Fibroblast of peridontal ligament (primary cell): ENCODE measurements at regions not wholly inside any gene's neighbourhood (a gene's known extent, or its start where the extent isn't known, plus 50 kb on each side); places are given as distances from the start of the nearest gene placed in this dataset.
A peak's percentile ranks its signal among the peaks of the same experiment; 100 is the strongest.

ENCODE experiments used
- DNase-seq: peaks from one replicate; pipeline ENCODE4 v3.0.0-alpha.2; 2010; ENCODE audit errors: extremely low read depth

DNA sequence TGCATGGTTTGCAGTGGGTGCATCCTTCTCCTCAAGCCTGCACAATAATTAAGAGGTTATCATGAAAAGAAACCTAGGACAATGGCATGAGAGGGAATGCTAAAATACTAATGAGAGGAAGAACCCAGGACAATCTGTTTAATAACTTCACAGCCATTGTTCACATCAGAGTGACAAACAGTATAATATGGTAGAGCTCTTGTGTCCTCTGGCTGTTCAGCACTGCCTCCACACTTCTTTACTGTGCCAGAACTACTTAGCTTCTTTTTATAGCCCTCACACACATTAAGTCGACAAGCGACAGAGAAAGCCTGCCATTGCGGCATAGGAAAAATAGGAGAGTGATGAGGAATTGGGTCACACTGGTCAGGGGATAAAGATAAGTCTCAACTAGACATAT lies 65.0 kb upstream of the MEIS2 start:
- no peak for DNase-seq

DNA sequence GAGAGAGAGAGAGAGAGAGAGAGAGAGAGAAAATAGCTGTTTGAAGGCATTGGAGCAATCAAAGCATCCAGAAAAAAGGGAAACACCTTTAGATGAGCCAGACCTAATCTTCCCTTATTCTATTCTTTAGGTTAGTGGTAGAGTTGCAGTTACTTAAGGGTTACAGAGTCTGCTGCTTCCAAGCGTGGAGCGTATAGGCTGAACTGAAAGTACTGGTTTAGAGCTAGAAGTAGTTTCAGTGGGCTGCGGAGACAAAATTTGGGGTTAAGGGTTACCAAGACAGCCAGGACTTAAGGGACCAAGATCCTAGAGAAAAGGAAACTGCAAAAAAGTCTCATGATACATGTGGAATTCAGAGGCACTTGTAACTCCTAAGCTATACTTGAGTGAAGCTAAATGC lies 66.1 kb upstream of the MEIS2 start:
- no peak for DNase-seq

DNA sequence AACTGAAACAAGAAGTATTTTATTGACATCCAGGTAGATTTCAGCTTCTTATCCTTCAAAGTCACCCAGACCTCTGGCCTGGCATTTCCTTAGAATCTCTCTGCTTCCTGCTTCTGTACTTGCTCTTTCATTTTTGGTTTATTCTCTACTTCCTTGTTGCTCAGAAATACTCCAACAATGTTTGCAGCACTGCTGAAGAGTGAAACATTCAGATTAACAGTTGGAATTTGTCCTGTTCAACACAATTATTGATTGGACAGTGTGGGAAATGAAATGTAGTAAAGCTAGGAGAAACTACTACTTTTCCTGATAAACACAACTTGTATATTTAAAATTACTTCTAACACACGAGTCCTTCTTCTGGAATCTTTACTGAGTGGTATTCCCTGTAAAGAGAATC lies 81.0 kb upstream of the MEIS2 start:
- DNase-seq, result no peak

DNA sequence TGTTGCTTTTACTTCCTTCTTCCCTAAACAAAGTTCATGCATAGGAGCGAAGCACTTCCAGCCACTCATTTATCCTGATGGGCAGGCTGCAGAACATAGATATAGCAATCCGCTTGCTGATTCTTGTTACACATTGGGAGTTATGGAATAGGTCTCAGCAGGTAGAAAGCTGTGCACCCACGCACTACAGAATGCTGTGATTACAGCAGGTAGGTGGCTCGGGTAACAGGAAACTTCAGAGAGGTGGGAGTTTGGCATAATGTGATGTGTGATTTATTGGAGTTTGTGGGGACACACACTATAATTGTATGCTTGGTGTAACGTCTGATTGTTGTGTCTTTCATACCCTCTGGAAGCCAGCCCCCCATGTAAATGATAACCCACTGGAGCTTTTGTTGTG lies 99.2 kb upstream of the MEIS2 start:
- DNase-seq, result no peak

DNA sequence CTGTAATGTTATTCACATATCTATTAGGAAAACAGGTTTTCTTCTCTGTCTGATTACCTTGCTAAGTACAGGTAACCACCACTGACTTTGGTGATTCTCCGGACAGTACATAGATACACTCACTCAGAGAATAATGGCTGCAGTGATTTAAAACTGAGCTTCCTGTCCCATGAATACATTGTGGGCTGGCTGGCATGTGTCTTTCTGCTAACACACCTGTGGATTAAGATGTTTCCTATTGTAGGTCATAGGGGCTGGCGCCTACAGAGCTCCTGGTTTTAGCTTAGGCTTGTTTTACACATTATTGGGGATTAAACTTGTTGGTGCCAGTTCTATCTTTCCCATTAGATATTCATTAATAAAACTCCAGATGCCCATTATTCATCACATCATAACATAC lies 102.7 kb upstream of the MEIS2 start:
- DNase-seq, result no peak

DNA sequence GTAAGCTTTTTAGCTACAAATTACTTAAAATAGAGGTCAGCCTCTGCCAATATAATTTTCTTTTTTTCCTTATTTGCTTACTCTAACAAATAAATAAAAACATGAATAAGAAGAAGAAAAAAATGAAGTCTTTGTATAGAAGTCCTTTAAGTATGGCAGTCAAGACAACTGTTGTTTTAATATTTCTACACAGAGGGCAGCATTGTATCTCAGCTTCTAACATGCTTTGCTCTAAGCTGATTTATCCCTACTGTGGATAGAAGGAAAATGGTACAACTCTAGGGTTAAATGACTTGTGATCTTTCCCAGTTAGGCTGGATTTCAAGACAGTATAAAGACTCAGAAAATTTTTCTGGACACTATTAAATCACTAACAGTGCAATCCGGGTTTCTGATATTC lies 104.3 kb upstream of the MEIS2 start:
- DNase-seq, result peak; percentile 2

DNA sequence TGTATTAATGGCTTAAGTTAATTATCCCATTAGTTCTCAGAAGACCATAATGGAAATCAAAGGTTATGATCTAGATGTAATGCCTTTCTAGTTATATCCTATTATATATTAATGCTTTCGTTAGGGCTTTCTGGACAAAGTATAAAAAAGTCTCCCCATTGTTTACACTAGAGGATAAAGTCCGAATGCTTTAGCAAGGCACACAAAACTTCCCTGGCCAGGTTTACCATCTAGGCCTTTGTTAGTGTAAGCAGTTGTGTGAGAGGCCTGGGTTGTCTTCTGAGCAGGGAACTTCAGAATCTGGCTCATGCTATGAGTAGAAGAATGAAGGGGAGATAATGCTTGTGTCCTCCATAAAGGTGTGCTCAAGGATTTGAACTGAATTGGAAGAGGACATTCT lies 106.3 kb upstream of the MEIS2 start:
- DNase-seq, result no peak

DNA sequence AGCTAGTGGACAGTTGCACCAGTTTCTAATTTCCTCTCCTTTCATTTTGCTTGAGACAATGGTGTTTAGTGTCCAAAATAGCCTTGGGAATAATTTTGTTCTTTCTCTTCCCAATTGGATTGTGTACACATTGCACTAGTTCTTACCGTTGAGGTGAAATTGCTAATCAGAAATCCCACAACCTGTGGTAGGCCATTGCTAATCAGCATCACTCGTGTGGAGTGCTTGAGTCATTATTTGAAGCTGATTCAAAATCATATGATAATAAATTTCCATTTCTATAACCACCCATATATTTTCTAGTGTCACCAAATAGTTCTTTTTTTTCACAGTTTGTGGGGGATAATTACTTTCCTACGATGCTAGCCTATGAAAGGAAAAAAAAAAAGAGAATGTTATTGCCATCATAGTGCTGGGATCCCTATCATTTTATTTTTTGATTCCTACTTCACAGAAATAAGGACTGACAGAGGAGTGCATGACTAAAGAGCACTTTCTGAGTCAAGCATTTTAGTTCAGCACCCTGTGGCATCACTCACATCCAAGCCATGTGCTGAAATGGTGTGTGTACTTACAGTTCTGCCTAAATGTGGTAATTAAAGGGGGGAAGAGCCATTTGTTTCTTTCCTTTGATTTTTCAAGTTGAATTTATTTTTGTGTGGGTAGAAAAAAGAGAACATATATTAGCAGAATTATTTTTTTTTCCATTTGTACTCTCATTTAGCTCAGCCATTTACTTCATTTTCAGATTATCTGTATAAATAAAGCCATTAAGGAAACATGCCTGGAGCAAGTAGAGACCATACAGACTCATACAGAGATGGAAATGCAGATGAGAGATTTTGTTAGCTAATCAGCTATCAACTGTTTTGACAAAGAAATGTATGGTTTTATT lies 108.0 kb upstream of the MEIS2 start:
- no peak for DNase-seq

DNA sequence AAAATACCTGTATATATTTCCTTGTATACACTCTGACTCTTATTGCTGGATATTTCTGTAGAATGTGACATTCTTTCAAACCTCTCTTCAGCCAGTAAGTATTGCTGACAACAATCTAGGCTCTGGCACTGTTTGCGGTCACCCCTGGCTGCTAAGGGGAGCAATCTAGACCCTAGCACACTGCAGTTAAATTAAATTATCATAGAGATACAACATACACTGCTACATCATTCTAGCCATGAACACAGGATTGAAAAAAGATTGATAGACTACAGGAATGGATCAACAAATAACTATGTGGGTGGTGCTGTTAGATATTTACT lies 108.7 kb upstream of the MEIS2 start:
- no peak for DNase-seq

DNA sequence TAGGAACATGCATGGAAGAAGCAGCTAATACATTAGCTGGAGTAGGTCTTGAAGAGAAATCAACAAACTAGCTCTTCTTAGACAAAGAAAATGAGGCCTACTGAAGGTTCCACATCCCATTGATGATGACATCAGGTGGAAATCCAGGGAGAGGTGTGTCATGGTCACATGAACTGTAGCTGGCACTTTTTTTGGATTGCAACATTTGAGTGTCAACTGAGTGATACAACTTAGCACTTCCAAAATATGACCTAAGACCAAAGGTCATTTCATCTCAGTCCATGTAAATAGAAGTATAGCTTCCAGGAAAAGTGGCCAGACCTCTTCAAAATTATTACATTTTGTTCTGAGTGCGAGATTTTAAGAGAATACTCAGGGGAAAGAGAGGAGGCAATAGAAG lies 117.2 kb upstream of the MEIS2 start:
- DNase-seq, result no peak

DNA sequence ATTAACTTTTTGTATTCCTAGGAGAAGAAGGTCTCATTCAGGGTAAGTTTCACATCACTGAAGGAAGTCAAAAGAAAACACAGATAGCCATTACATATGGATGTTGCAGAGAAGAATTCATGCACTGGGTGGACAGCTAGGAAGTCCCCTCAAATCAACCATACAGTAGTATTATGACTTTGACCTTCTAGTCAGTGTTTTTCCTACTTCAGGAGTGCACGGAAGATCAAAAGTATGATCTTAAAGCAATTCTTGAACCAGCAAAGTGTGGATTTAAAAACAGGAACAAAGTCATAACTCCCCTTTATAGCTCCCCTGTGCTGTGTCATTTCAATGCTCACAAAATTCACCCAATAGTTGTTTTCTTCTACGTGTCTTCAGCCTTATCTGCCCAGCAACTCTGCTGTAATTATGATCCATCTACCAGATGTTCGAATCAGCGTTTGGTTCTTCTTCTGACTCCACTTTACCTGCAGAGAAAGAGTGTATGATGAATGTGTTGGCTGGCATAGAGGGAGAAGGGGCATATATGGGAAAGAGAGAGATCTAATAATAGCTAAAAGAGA lies 118.1 kb upstream of the MEIS2 start:
- DNase-seq, result no peak

DNA sequence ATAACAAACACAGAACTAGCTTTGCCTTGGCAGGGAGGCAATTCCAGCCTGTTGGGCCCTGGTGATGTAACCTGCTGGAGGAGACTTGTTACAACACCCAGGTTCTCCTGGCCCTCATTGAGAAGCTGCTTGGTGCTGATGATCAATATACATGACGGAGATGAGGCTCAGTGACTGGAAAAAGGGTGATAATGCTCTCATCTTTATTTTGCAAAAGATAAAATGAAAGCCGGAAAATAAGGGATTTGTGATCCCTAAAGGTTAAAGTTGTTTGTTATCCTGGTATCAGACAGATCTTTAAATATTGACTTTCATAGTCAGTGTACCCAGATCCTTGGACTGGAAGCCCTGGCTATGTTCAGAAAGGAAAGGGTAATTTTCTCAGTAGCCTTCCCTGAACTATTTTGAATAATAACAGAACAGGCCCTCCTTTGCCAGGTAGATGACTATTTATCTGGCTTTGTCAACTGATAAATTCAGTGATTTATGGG lies 118.9 kb upstream of the MEIS2 start:
- DNase-seq, result no peak

DNA sequence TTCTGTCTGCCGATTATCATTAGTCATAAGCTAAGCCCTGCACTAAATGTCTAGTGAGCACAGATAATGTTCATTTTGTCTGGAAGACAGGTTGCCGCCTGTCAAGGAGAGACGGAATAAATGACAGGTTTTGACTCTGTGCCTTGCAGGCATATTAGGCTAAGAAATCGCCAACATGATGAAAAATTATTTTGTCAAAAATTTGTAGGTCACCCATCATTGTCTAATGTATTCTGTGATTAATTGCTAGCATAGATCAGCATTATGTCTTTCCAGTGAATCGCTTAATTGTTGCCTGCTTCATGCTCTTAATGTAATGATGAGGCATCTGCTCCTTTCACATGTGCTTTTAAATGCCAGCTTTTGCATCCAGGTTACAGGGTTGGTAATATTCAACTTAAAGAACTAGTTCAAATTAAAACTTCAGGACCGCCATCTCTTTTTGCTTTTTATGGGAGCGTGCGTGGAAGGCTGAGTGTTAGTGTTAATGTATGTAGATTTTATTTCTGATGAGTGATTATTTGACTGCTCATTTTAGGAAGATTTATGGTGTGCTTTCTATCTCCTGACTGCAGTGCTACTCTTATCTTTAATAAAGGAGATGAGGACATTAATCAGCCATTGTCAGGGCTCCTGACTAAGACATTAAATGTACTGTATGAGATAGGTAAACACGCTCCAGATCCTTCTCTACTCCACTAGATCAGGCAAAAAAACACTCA lies 120.8 kb upstream of the MEIS2 start:
- DNase-seq, result no peak

DNA sequence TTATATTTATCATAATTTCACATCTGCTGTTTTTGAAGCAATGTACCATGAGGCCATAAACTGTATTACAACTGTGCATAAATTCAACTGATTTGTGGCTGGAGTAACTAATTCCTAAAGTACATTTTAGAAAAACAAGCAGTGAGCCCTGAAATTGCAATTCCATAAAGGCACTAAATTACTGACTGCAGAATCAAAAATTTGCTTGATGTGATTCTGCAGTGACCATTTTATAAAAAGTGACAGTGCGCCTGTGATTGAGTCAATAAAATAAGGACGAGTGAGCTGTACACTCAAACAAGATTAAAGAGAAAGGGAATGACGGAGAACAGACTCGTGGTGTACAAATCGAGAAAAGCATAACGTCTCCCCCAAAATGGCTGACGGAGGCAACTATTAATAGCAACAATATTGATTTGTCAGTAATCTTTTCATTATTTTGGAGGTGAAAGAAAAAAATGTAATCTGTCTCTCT lies 121.4 kb upstream of the MEIS2 start:
- no peak for DNase-seq

DNA sequence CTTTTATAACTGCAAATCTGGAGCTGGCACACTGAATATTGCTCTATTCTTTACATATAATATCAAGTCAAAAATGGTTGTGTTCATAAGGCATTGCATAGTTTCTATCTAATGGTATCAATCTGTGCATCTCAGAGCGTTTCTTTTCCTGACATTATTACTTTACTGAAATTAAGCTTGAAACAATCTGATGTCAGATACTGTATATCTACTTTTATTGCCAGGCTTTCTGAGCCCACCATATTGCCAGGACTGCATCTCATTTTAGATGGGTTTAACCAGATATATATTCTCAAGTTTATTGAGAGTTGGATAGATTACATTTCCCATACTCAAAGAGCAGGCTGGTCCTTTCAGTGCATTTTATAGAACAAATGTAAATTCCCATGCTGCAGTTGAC lies 122.7 kb upstream of the MEIS2 start:
- DNase-seq, result no peak

DNA sequence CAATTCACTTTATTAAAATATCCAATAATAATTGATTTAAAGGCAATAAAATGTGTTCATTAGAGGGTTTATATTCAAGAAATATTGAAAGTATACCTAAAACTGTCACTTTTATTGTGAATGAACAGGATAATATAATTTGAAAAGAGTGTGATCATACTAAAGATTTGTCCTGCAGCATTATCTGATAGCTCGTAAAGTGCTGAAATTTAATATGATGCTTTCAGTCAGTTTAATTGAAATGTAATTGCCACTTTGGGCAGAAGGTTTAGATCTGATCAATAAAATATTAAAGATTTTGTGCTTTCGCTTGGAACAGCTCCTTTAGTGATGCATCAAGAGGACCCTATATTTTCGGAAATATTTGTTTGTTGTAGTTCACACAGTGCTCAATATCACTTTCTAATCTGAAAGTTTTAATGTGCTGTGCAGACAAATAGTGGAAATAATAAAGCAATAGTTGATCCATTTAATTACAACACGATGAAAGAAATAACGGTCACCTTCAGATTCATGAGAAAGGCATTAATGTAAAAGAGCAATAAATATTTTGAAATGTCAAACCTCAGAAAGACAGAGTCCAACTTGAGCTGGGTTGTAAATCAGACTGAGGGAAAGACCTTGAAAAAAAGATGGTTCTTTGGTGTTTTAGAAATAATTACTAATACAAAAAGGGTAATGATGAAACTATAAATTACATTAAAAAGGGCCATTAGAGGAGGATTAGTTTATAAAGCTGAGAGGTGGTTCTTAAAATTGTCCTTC lies 129.7 kb upstream of the MEIS2 start:
- no peak for DNase-seq

DNA sequence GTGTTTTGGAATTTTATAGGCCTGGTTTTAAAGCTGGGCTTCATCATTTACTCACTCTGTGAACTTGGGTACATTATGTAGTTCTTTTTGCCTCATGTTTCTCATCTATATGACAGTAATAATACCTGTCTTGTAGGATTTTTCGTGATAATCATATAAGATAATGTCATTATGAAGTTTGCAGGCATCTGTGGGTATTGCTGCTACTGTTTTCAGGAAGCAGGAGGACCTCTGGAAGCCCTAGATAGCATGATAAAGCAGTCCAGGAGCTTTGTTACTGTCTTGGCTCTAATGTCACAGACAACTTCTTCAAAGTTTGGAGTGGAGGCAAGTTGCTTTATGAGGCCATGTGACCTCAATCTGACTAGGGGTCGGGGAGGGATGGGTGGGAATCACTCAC lies 145.0 kb upstream of the MEIS2 start:
- DNase-seq, result no peak

DNA sequence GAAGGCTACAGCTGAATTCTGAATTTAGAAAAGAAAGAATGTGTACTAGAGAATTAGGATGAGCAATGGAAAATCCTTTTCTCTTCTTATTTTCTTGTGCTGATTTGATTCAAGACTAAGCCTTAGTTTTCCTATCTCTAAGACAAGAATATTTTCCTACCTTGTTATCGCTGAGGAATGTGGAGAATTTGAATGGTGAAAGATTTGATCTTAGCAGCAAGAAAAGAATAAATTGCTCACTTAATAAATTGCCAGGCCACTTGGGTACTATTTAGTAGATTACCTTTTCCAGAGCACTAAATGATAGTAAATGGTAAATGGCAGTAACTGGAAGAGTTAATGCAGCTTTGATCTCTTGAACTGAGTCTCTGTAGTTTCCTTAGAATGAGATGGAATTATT lies 145.7 kb upstream of the MEIS2 start:
- no peak for DNase-seq

DNA sequence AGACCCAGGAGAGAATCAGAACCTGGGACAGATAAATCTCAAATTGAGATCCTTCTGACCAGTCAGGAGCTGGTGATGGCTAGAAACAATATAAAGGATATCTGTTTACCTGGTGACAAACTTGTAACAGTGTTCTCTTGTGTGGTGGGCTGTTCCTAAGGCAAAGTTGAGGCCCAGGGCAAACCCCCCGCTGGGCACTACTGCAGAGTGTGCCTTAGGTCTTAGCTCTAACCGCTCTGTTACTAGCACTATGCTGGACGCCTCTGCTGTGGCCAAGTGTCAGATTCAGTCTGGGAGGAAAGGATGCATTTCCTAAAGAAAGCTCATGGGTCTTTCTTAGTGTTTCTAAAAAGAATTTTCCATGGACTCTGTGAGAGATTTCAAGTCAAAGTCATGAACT lies 146.5 kb upstream of the MEIS2 start:
- no peak for DNase-seq

DNA sequence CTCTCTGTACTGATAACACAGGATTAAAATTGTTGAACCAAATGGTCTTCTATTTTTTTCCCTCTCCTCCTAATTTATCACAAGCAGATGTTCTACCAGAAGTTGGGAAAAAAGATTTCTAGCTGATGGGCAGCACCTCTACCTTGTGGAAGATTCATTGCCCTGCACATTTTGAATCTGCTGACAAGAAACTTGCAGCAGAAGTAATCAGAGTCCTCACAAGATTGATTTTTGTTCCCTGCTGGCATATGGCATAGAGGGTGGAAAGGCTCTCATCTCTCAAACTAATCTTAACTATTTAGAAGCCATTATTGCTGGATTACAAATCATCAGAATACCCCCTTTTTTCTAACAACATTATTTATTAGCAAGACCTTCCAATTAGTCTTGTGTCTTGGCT lies 148.9 kb upstream of the MEIS2 start:
- no peak for DNase-seq

DNA sequence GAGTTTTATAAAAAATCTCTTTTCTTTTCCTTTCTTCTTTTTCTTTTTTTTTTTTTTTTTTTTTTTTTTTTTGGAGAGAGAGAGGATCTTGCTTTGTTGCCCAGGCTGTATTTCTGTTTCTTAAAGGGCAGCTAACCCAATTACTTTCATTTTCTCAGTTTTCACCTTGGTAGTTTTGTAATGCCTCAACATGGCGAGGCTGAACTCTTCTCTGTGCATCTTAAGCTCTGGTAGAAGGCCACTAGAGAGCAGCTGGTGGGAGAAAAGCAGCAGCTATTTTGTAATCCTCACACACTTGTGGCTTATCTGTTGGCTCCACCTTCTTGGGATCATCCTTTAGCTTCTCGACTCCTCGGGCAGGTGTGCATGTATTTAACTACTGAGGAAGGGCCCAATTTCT lies 152.2 kb upstream of the MEIS2 start:
- DNase-seq, result no peak

DNA sequence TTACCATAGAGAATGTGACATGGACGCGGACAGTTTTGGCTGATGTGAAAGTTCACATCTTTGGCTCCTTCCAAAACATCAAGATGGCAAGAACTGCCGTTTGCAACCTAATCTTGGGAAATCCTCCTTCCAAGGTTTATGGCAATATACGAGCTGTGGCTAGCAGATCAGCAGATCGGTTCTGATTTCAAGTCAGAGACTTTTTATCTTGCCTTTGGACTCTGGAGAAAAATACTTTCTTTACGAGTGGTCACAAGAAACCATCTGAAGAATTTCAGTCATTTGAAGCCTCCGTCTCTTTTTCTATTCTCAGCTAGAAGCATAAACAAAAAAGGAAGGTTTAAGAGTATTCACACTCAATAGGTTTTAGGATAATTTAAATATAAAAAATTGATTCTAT lies 153.5 kb upstream of the MEIS2 start:
- DNase-seq, result peak; percentile 7
